Neural cell (in vitro differentiated cells): ENCODE measurements at regions not wholly inside any gene's neighbourhood (a gene's known extent, or its start where the extent isn't known, plus 50 kb on each side); places are given as distances from the start of the nearest gene placed in this dataset.

Experiments used
- H2AFZ ChIP-seq: fragments of 200-600, 300-800 bp; sonication (generic), shearing (Covaris generic); 2 replicates; pipeline ENCODE4 v1.6.0; 2014; ENCODE audit warnings: low read depth, mild to moderate bottlenecking, antibody characterized with exemption, low read length, moderate library complexity
- H3F3A ChIP-seq: fragments of 200-600 bp; shearing (Covaris generic); 2 replicates; pipeline ENCODE4 v1.6.1; 2016; ENCODE audit warnings: mild to moderate bottlenecking, moderate library complexity, mixed read lengths, antibody characterized with exemption, low read length; ENCODE audit not compliant: insufficient read depth, poor library complexity, severe bottlenecking
- H3K27ac ChIP-seq: fragments of 200-600, 300-800 bp; sonication (generic), shearing (Covaris generic); 2 replicates; pipeline ENCODE4 v1.5.1; 2014; ENCODE audit warnings: mild to moderate bottlenecking, low read length, moderate library complexity
- H3K27me3 ChIP-seq: fragments of 300-800, 200-600 bp; sonication (generic), shearing (Covaris generic); 2 replicates; pipeline ENCODE4 v1.6.0; 2014; ENCODE audit warnings: mild to moderate bottlenecking, low read depth, low read length, moderate library complexity; ENCODE audit not compliant: insufficient read depth
- H3K36me3 ChIP-seq: fragments of 300-800, 200-600 bp; sonication (generic), shearing (Covaris generic); 2 replicates; pipeline ENCODE4 v1.5.1; 2014; ENCODE audit warnings: mild to moderate bottlenecking, antibody characterized with exemption, low read length, moderate library complexity; ENCODE audit not compliant: insufficient read depth
- H3K4me2 ChIP-seq: fragments of 300-800, 200-600 bp; sonication (generic), shearing (Covaris generic); 2 replicates; pipeline ENCODE4 v1.6.0; 2014; ENCODE audit warnings: mild to moderate bottlenecking, low read length
- H3K4me3 ChIP-seq: fragments of 300-800, 200-600 bp; sonication (generic), shearing (Covaris generic); 2 replicates; pipeline ENCODE4 v1.5.1; 2014; ENCODE audit warnings: mild to moderate bottlenecking, low read length, moderate library complexity
- H3K79me2 ChIP-seq: fragments of 200-600 bp; shearing (Covaris generic); replicated peaks from 2 replicates; pipeline ENCODE4 v1.6.0; 2014; ENCODE audit warnings: mild to moderate bottlenecking, low read length, moderate library complexity; ENCODE audit not compliant: insufficient read depth
- H3K9ac ChIP-seq: fragments of 300-800, 200-600 bp; sonication (generic), shearing (Covaris generic); 2 replicates; pipeline ENCODE4 v1.6.1; 2016; ENCODE audit warnings: mild to moderate bottlenecking, low read length, mixed read lengths
- H3K9me2 ChIP-seq: fragments of 200-600 bp; shearing (Covaris generic); 2 replicates; pipeline ENCODE4 v1.6.1; 2016; ENCODE audit warnings: mild to moderate bottlenecking, low read length, mixed read lengths; ENCODE audit not compliant: insufficient read depth
- H3K9me3 ChIP-seq: fragments of 200-600, 300-800 bp; sonication (generic), shearing (Covaris generic); 2 replicates; pipeline ENCODE4 v1.6.1; 2016; ENCODE audit warnings: mild to moderate bottlenecking, mixed run types, low read length, moderate library complexity, mixed read lengths
- H4K20me1 ChIP-seq: fragments of 200-600 bp; shearing (Covaris generic); 2 replicates; pipeline ENCODE4 v1.6.1; 2016; ENCODE audit warnings: mild to moderate bottlenecking, mixed run types; ENCODE audit not compliant: insufficient read depth
- EP300 ChIP-seq: fragments of 450-650 bp; conservative IDR thresholded peaks from 2 replicates; pipeline ENCODE4 v1.6.1; 2014; ENCODE audit warnings: antibody characterized with exemption, mild to moderate bottlenecking, moderate library complexity; ENCODE audit not compliant: poor library complexity, severe bottlenecking
- EZH2 ChIP-seq: fragments of 200-600, 300-800 bp; shearing (Covaris generic), sonication (generic); IDR thresholded peaks from 2 replicates; pipeline ENCODE4 v1.6.1; 2014; ENCODE audit warnings: antibody characterized with exemption, low read length, borderline replicate concordance, mild to moderate bottlenecking; ENCODE audit not compliant: insufficient read depth, poor library complexity, severe bottlenecking
- MXI1 ChIP-seq: fragments of 450-650 bp; conservative IDR thresholded peaks from 2 replicates; pipeline ENCODE4 v1.6.1; 2014; ENCODE audit warnings: antibody characterized with exemption, mild to moderate bottlenecking; ENCODE audit not compliant: poor library complexity, severe bottlenecking
- POLR2AphosphoS5 ChIP-seq: IDR thresholded peaks from 2 replicates; pipeline ENCODE4 v1.6.1; 2012
- RAD21 ChIP-seq: fragments of 450-650 bp; conservative IDR thresholded peaks from 2 replicates; pipeline ENCODE4 v1.6.1; 2014; ENCODE audit warnings: antibody characterized with exemption, mild to moderate bottlenecking, moderate library complexity
- SMC3 ChIP-seq: fragments of 450-650 bp; conservative IDR thresholded peaks from 2 replicates; pipeline ENCODE4 v1.6.1; 2014; ENCODE audit warnings: antibody characterized with exemption, mild to moderate bottlenecking, moderate library complexity; ENCODE audit not compliant: poor library complexity
- TAF1 ChIP-seq: IDR thresholded peaks from 2 replicates; pipeline ENCODE4 v1.6.1; 2012; ENCODE audit warnings: low read depth
- TF ChIP-seq, protein P1 (sequence below): fragments of 450-650 bp; IDR thresholded peaks from 2 replicates; pipeline ENCODE4 v1.5.1; 2014; ENCODE audit warnings: antibody characterized with exemption, mild to moderate bottlenecking, moderate library complexity; ENCODE audit not compliant: poor library complexity, severe bottlenecking
- TF ChIP-seq, protein P2 (sequence below): IDR thresholded peaks from 2 replicates; pipeline ENCODE4 v1.6.1; 2012; ENCODE audit warnings: borderline replicate concordance

DNA sequence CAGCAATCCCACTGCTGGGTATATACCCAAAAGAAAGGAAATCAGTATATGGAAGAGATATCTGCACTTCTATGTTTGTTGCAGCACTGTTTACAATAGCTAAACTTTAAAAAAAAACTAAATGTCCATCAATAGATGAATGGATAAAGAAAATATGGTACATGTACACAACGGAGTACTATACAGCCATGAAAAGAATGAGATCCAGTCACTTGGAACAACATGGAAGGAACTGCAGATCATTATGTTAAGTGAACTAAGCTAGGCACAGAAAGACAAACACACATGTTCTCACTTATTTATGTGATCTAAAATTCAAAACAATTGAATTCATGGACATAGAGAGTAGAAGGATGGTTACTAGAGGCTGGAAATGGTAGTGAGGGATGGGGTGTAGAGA lies 400.7 kb downstream of the ZNF674 start:
- no peak overlapping the region for H2AFZ ChIP-seq
- H3K4me3 ChIP-seq, result no peak overlapping the region
- no peaks in the 10 kb centered on the region for H3K9me3 ChIP-seq
- no peaks in the 10 kb centered on the region for H3K27me3 ChIP-seq
- H4K20me1 ChIP-seq, result no peaks in the 10 kb centered on the region
- no peaks in the 10 kb centered on the region for H3K36me3 ChIP-seq
- no peak overlapping the region for H3K27ac ChIP-seq
- H3F3A ChIP-seq, result no peaks in the 10 kb centered on the region
- no peak overlapping the region for H3K4me2 ChIP-seq
- TF ChIP-seq SMC3, result no peak
- no peak for TF ChIP-seq TAF1
- TF ChIP-seq MXI1, result no peak
- TF ChIP-seq, protein P1, sequence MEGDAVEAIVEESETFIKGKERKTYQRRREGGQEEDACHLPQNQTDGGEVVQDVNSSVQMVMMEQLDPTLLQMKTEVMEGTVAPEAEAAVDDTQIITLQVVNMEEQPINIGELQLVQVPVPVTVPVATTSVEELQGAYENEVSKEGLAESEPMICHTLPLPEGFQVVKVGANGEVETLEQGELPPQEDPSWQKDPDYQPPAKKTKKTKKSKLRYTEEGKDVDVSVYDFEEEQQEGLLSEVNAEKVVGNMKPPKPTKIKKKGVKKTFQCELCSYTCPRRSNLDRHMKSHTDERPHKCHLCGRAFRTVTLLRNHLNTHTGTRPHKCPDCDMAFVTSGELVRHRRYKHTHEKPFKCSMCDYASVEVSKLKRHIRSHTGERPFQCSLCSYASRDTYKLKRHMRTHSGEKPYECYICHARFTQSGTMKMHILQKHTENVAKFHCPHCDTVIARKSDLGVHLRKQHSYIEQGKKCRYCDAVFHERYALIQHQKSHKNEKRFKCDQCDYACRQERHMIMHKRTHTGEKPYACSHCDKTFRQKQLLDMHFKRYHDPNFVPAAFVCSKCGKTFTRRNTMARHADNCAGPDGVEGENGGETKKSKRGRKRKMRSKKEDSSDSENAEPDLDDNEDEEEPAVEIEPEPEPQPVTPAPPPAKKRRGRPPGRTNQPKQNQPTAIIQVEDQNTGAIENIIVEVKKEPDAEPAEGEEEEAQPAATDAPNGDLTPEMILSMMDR, result no peak
- TF ChIP-seq EZH2, result no peak
- TF ChIP-seq POLR2AphosphoS5, result no peak
- TF ChIP-seq, protein P2, sequence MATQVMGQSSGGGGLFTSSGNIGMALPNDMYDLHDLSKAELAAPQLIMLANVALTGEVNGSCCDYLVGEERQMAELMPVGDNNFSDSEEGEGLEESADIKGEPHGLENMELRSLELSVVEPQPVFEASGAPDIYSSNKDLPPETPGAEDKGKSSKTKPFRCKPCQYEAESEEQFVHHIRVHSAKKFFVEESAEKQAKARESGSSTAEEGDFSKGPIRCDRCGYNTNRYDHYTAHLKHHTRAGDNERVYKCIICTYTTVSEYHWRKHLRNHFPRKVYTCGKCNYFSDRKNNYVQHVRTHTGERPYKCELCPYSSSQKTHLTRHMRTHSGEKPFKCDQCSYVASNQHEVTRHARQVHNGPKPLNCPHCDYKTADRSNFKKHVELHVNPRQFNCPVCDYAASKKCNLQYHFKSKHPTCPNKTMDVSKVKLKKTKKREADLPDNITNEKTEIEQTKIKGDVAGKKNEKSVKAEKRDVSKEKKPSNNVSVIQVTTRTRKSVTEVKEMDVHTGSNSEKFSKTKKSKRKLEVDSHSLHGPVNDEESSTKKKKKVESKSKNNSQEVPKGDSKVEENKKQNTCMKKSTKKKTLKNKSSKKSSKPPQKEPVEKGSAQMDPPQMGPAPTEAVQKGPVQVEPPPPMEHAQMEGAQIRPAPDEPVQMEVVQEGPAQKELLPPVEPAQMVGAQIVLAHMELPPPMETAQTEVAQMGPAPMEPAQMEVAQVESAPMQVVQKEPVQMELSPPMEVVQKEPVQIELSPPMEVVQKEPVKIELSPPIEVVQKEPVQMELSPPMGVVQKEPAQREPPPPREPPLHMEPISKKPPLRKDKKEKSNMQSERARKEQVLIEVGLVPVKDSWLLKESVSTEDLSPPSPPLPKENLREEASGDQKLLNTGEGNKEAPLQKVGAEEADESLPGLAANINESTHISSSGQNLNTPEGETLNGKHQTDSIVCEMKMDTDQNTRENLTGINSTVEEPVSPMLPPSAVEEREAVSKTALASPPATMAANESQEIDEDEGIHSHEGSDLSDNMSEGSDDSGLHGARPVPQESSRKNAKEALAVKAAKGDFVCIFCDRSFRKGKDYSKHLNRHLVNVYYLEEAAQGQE, result no peak
- TF ChIP-seq EP300, result no peak
- no peak for TF ChIP-seq RAD21
- no peaks in the 10 kb centered on the region for H3K9me2 ChIP-seq
- no peaks in the 10 kb centered on the region for H3K79me2 ChIP-seq
- no peak overlapping the region for H3K9ac ChIP-seq

DNA sequence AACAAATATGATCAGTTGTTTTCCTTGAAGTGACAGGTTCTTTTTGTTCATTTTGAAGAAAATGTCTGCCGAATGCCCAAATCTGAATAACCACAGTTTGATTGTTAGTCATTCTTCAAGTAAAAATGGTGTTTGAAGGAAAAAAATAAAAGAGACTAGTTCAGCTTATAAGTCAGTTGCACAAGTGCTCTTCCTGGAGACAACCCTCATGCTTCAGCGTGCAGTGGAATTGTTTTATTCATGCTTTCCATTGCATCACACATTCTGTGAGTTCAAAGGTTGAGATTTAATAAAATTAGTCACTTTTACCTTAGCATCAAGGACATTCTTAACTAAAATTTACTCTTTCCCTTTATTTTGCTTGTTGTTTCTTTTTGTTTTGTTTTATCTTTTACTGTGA lies 404.9 kb downstream of the ZNF674 start:
- Histone ChIP-seq H3K27me3 (no peaks in the 10 kb centered on the region), H3K36me3 (no peaks in the 10 kb centered on the region), H2AFZ (no peak overlapping the region), H3K4me3 (no peak overlapping the region), H3K27ac (no peak overlapping the region), H4K20me1 (no peaks in the 10 kb centered on the region), H3K9me2 (no peaks in the 10 kb centered on the region), H3K9ac (no peak overlapping the region), H3F3A (no peaks in the 10 kb centered on the region), H3K79me2 (no peaks in the 10 kb centered on the region), H3K9me3 (no peaks in the 10 kb centered on the region), H3K4me2 (no peak overlapping the region)
- TF ChIP-seq EP300 (no peak), SMC3 (no peak), POLR2AphosphoS5 (no peak), TAF1 (no peak), RAD21 (no peak), MXI1 (no peak), EZH2 (no peak)
- TF ChIP-seq, protein P2, result no peak
- TF ChIP-seq, protein P1, result no peak
